ENCODE measurements at regions not wholly inside any gene's neighbourhood (a gene's known extent, or its start where the extent isn't known, plus 50 kb on each side); places are given as distances from the start of the nearest gene placed in this dataset.

- TF ChIP-seq CTCF (IDR thresholded peaks at IDR 0.05) (no peak), POLR2A (IDR thresholded peaks at IDR 0.05) (no peak)
Observed at GRCh38 chr2:2826621-2827020, 495.5 kb upstream of the MYT1L start.

Measured in right lobe of liver (tissue), 4 donors.